IMR-90 (cell line): ENCODE measurements at regions not wholly inside any gene's neighbourhood (a gene's known extent, or its start where the extent isn't known, plus 50 kb on each side); places are given as distances from the start of the nearest gene placed in this dataset.
A peak's percentile ranks its signal among the peaks of the same experiment; 100 is the strongest.

Source experiments
- ATAC-seq: fragments of 200-7000 bp; cut with Tn5 transposase; 2 replicates; pipeline ENCODE4 v1.9.1; 2020; ENCODE audit warnings: low read depth, mild to moderate bottlenecking, moderate library complexity
- BruUV-seq: library from RNA; stranded (reverse); fragments of 400-500 nt; replicated peaks from 2 replicates; lab custom pipeline; 2021; lab: Mats Ljungman, UMichigan
- CTCF ChIA-PET: fragments of 300-600 bp; formaldehyde crosslinking; extraction: SDS; loops from one replicate; lab custom pipeline; 2021; ENCODE audit warnings: antibody characterized with exemption; lab: Yijun Ruan, JAX
- POLR2A ChIA-PET: fragments of 300-600 bp; sonication (Branson Sonifier 250); formaldehyde crosslinking; loops from one replicate; lab custom pipeline; 2022; ENCODE audit warnings: antibody characterized with exemption; ENCODE audit not compliant: unreplicated experiment; lab: Charles Lee
- DNase-seq: peaks from one replicate; pipeline ENCODE4 v3.0.0; 2013
- H2AFZ ChIP-seq: replicated peaks from 2 replicates; pipeline ENCODE3; 2013; ENCODE audit warnings: low read length, mild to moderate bottlenecking; ENCODE audit not compliant: poor library complexity
- H2AK5ac ChIP-seq: 2 replicates; pipeline ENCODE4 v1.6.1; 2013; ENCODE audit warnings: low read depth, low read length, inconsistent platforms
- H2AK9ac ChIP-seq: replicated peaks from 2 replicates; pipeline ENCODE3; 2013; ENCODE audit warnings: mild to moderate bottlenecking, low read depth, low read length, moderate library complexity; ENCODE audit not compliant: poor library complexity
- H2BK120ac ChIP-seq: 2 replicates; pipeline ENCODE4 v1.6.1; 2013; ENCODE audit warnings: low read depth, low read length, inconsistent platforms
- H2BK15ac ChIP-seq: 3 replicates; pipeline ENCODE4 v1.6.1; 2013; ENCODE audit warnings: low read depth, low read length, inconsistent platforms
- H2BK20ac ChIP-seq: 2 replicates; pipeline ENCODE4 v1.6.1; 2013; ENCODE audit warnings: low read depth, mild to moderate bottlenecking, inconsistent platforms, low read length, moderate library complexity
- H2BK5ac ChIP-seq: 2 replicates; pipeline ENCODE4 v1.6.1; 2013; ENCODE audit warnings: mild to moderate bottlenecking, low read depth, low read length, inconsistent platforms; ENCODE audit not compliant: poor library complexity, severe bottlenecking
- H3K14ac ChIP-seq: replicated peaks from 2 replicates; pipeline ENCODE4 v1.6.1; 2013; ENCODE audit warnings: low read depth, low read length, inconsistent platforms
- H3K18ac ChIP-seq: 2 replicates; pipeline ENCODE4 v1.6.1; 2013; ENCODE audit warnings: low read depth, low read length, control low read depth
- H3K23ac ChIP-seq: 2 replicates; pipeline ENCODE4 v1.6.1; 2013; ENCODE audit warnings: low read depth, low read length, inconsistent platforms
- H3K27ac ChIP-seq: 2 replicates; pipeline ENCODE4 v1.5.1; 2013; ENCODE audit warnings: mild to moderate bottlenecking, control low read depth, low read length; ENCODE audit not compliant: insufficient read depth
- H3K27me3 ChIP-seq: 2 replicates; pipeline ENCODE4 v1.6.1; 2013; ENCODE audit warnings: low read length; ENCODE audit not compliant: control insufficient read depth, insufficient read depth
- H3K36me3 ChIP-seq: 2 replicates; pipeline ENCODE4 v1.6.1; 2013; ENCODE audit warnings: low read length, mixed read lengths; ENCODE audit not compliant: control insufficient read depth, insufficient read depth
- H3K4ac ChIP-seq: 2 replicates; pipeline ENCODE4 v1.6.1; 2013; ENCODE audit warnings: low read depth, low read length, inconsistent platforms
- H3K4me1 ChIP-seq: 2 replicates; pipeline ENCODE4 v1.6.1; 2013; ENCODE audit warnings: low read length, mixed read lengths; ENCODE audit not compliant: control insufficient read depth, insufficient read depth
- H3K4me2 ChIP-seq: 2 replicates; pipeline ENCODE4 v1.6.1; 2013; ENCODE audit warnings: low read depth, mild to moderate bottlenecking, control low read depth, low read length, moderate library complexity
- H3K4me3 ChIP-seq: 2 replicates; pipeline ENCODE4 v1.5.1; 2013; ENCODE audit warnings: low read depth, mild to moderate bottlenecking, control low read depth, low read length, moderate library complexity; ENCODE audit not compliant: insufficient read depth
- H3K56ac ChIP-seq: 2 replicates; pipeline ENCODE4 v1.6.1; 2013; ENCODE audit warnings: low read length, inconsistent platforms; ENCODE audit not compliant: insufficient read depth; ENCODE audit errors: extremely low read depth
- H3K79me1 ChIP-seq, 2 experiments: 2 replicates each; pipeline ENCODE4 v1.6.1; 2013; ENCODE audit warnings: low read length in 2 of 2, inconsistent platforms in 1 of 2, low read depth in 1 of 2
- H3K9ac ChIP-seq: 2 replicates; pipeline ENCODE4 v1.6.1; 2013; ENCODE audit warnings: low read depth, low read length, control low read depth
- H3K9me1 ChIP-seq: 2 replicates; pipeline ENCODE4 v1.6.1; 2013; ENCODE audit warnings: low read length, inconsistent platforms; ENCODE audit not compliant: insufficient read depth
- H3K9me3 ChIP-seq: 2 replicates; pipeline ENCODE4 v1.6.1; 2013; ENCODE audit warnings: low read length; ENCODE audit not compliant: control insufficient read depth, insufficient read depth
- H4K20me1 ChIP-seq: 2 replicates; pipeline ENCODE4 v1.6.1; 2013; ENCODE audit warnings: low read length, inconsistent platforms; ENCODE audit not compliant: insufficient read depth
- H4K5ac ChIP-seq: 2 replicates; pipeline ENCODE4 v1.6.1; 2013; ENCODE audit warnings: mild to moderate bottlenecking, low read depth, low read length, control low read depth
- H4K8ac ChIP-seq, 2 experiments: 2 replicates each; pipeline ENCODE4 v1.6.1; 2013; ENCODE audit warnings: low read depth in 2 of 2, low read length in 2 of 2, control low read depth in 1 of 2, inconsistent platforms in 1 of 2
- H4K91ac ChIP-seq: 2 replicates; pipeline ENCODE4 v1.6.1; 2013; ENCODE audit warnings: low read depth, low read length, inconsistent platforms; ENCODE audit not compliant: insufficient read depth
- BHLHE40 ChIP-seq: fragments of 150-350 bp; IDR thresholded peaks from 2 replicates; pipeline ENCODE4 v1.6.1; 2016; ENCODE audit warnings: mild to moderate bottlenecking, low read depth, low read length
- CEBPB ChIP-seq: IDR thresholded peaks from 2 replicates; pipeline ENCODE4 v1.6.1; 2012; ENCODE audit warnings: low read depth, low read length, improper control_type of control experiment
- CHD1 ChIP-seq: IDR thresholded peaks from 2 replicates; pipeline ENCODE4 v1.6.1; 2012; ENCODE audit warnings: low read depth, low read length, improper control_type of control experiment
- CTCF ChIP-seq: conservative IDR thresholded peaks from 2 replicates; pipeline ENCODE4 v1.5.1; 2012; ENCODE audit warnings: mild to moderate bottlenecking, low read depth, low read length, improper control_type of control experiment
- ELK1 ChIP-seq: fragments of 150-350 bp; IDR thresholded peaks from 2 replicates; pipeline ENCODE4 v1.6.1; 2016; ENCODE audit warnings: low read depth, mild to moderate bottlenecking, low read length, moderate library complexity, borderline replicate concordance
- FOS ChIP-seq: fragments of 150-350 bp; IDR thresholded peaks from 2 replicates; pipeline ENCODE4 v1.6.1; 2016; ENCODE audit warnings: low read depth, low read length
- MAFK ChIP-seq: IDR thresholded peaks from 2 replicates; pipeline ENCODE4 v1.6.1; 2012; ENCODE audit warnings: low read depth, low read length, improper control_type of control experiment
- MAZ ChIP-seq: IDR thresholded peaks from 2 replicates; pipeline ENCODE4 v1.6.1; 2012; ENCODE audit warnings: low read depth, mild to moderate bottlenecking, low read length, improper control_type of control experiment, moderate library complexity, borderline replicate concordance
- MXI1 ChIP-seq: IDR thresholded peaks from 2 replicates; pipeline ENCODE4 v1.6.1; 2012; ENCODE audit warnings: low read depth, mild to moderate bottlenecking, low read length, moderate library complexity, borderline replicate concordance
- NFE2L2 ChIP-seq: fragments of 150-350 bp; IDR thresholded peaks from 2 replicates; pipeline ENCODE4 v1.6.1; 2016; ENCODE audit warnings: low read depth, mild to moderate bottlenecking, low read length
- POLR2A ChIP-seq: IDR thresholded peaks from 2 replicates; pipeline ENCODE4 v1.6.1; 2012; ENCODE audit warnings: mild to moderate bottlenecking, low read depth, low read length
- RAD21 ChIP-seq: IDR thresholded peaks from 2 replicates; pipeline ENCODE4 v1.6.1; 2012; ENCODE audit warnings: low read length, improper control_type of control experiment
- RCOR1 ChIP-seq: IDR thresholded peaks from 2 replicates; pipeline ENCODE4 v1.6.1; 2012; ENCODE audit warnings: mild to moderate bottlenecking, low read length, improper control_type of control experiment; ENCODE audit not compliant: insufficient replicate concordance
- RFX5 ChIP-seq: IDR thresholded peaks from 2 replicates; pipeline ENCODE4 v1.8.0; 2012; ENCODE audit warnings: low read depth, mild to moderate bottlenecking, low read length, moderate library complexity
- USF2 ChIP-seq: fragments of 150-350 bp; IDR thresholded peaks from 2 replicates; pipeline ENCODE4 v1.6.1; 2017; ENCODE audit warnings: mild to moderate bottlenecking, antibody characterized with exemption, low read length, low read depth
- WGBS, 2 experiments: methylation state at CpG; one replicate each; pipeline versions ENCODE4 v1.1.5 to v1.1.7; 2013; ENCODE audit warnings: missing lambda C conversion rate in 2 of 2; ENCODE audit not compliant: insufficient read length in 1 of 2; ENCODE audit errors: extremely low coverage in 2 of 2; 5-methylcytosine and 5-hydroxymethylcytosine counted together
- dilution Hi-C: fragments of 300-500 bp; cut with HindIII; formaldehyde crosslinking; loops from one replicate; pipeline ENCODE4 v1.14.3; 2018; ENCODE audit warnings: low sequenced_read_pairs; ENCODE audit not compliant: unreplicated experiment
- in situ Hi-C: fragments of 300-500 bp; cut with MboI; formaldehyde crosslinking; loops from 3 replicates; pipeline ENCODE4 v1.14.3; 2019; ENCODE audit warnings: low sequenced_read_pairs, inconsistent platforms, mixed read lengths
- intact Hi-C: fragments of 100-400 bp; cut with micrococcal nuclease; formaldehyde crosslinking; loops from 2 replicates; pipeline ENCODE4 v1.10.0; 2022

- Histone ChIP-seq H3K79me1 (no peaks in the 10 kb centered on the region), H2BK20ac (no peak overlapping the region), H3K14ac (no peak overlapping the region), H3K27ac (no peak overlapping the region), H4K8ac (no peak overlapping the region), H3K9ac (no peak overlapping the region), H4K91ac (no peak overlapping the region), H3K36me3 (no peaks in the 10 kb centered on the region), H4K5ac (no peak overlapping the region), H3K23ac (no peak overlapping the region), H2BK15ac (no peak overlapping the region), H3K27me3 (peaks cover 5% of the 10 kb centered on the region), H3K18ac (no peak overlapping the region), H3K4me1 (no peaks in the 10 kb centered on the region), H2BK120ac (no peak overlapping the region), H3K4ac (no peak overlapping the region), H2AFZ (peak overlapping the region; percentile 87), H4K20me1 (no peaks in the 10 kb centered on the region), H2BK5ac (no peak overlapping the region), H3K9me3 (no peaks in the 10 kb centered on the region), H2AK5ac (no peak overlapping the region), H3K9me1 (no peaks in the 10 kb centered on the region), H3K4me3 (no peak overlapping the region), H3K4me2 (peak overlapping the region; percentile 76), H3K56ac (no peak overlapping the region), H2AK9ac (no peak overlapping the region)
- dilution Hi-C loops = no loop called here
- POLR2A ChIA-PET = no interaction called here
- CTCF ChIA-PET = interaction anchor here (0.6 to 2.1 kb wide), 9 partner anchors 10 to 311 kb away, joined by 3 to 9 read pairs (median 4); no protein-coding TSS in a partner anchor
- DNase-seq = peak; percentile 41
- in situ Hi-C loops = no loop called here
- intact Hi-C loops = loop anchor here (1.0 to 5.0 kb wide), 4 partner anchors 158 to 612 kb away; no protein-coding TSS in a partner anchor
- 7% methylated on average over 18 of the region's 29 CpGs; no CpG with 5 or more reads in 1 of the 2 experiments for WGBS, 2 experiments
- no TSS peak for BruUV-seq
- peak; percentile 100 for ATAC-seq
- TF ChIP-seq BHLHE40 = no peak
- no peak for TF ChIP-seq FOS
- TF ChIP-seq RFX5 = no peak
- no peak for TF ChIP-seq NFE2L2
- TF ChIP-seq MAFK = no peak
- TF ChIP-seq CHD1 = no peak
- TF ChIP-seq MAZ = peak; percentile 33; the same call in 1 of the 2 replicates
- peak; percentile 94 for TF ChIP-seq CTCF
- no peak for TF ChIP-seq CEBPB
- no peak for TF ChIP-seq USF2
- peak; percentile 88 for TF ChIP-seq RAD21
- TF ChIP-seq MXI1 = no peak
- TF ChIP-seq RCOR1 = no peak
- no peak for TF ChIP-seq POLR2A
- TF ChIP-seq ELK1 = no peak
These were observed 82.9 kb upstream of the CACNA1A start for GRCh38 chr19:13588957-13589833.
